ENCODE measurements at regions not wholly inside any gene's neighbourhood (a gene's known extent, or its start where the extent isn't known, plus 50 kb on each side); places are given as distances from the start of the nearest gene placed in this dataset.

- Histone ChIP-seq H3K4me3 (ENCODE audit: control insufficient read depth in 1 of 7, extremely low read depth in 1 of 7, insufficient read depth in 4 of 7, low read depth in 2 of 7, low read length in 6 of 7) (no peak overlapping the region), H3K4me1 (ENCODE audit: control extremely low read depth in 1 of 4, control insufficient read depth in 4 of 4, insufficient read depth in 4 of 4, low read length in 3 of 4) (no peaks in the 10 kb centered on the region), H3K9me3 (ENCODE audit: control extremely low read depth in 1 of 5, control insufficient read depth in 4 of 5, insufficient read depth in 2 of 5, low read depth in 1 of 5, low read length in 4 of 5) (no peaks in the 10 kb centered on the region), H3K27ac (ENCODE audit: insufficient read depth in 1 of 2, low read depth in 1 of 2, low read length in 2 of 2, poor library complexity in 1 of 2, severe bottlenecking in 2 of 2) (no peak overlapping the region), H3K27me3 (replicated peaks in 2 of 5; ENCODE audit: control insufficient read depth in 4 of 5, insufficient read depth in 5 of 5, low read length in 4 of 5) (no peaks in the 10 kb centered on the region), H3K36me3 (ENCODE audit: control insufficient read depth in 4 of 4, insufficient read depth in 4 of 4, low read length in 3 of 4) (no peaks in the 10 kb centered on the region)
- WGBS (ENCODE audit: insufficient coverage): 76% methylated on average over 3 of the region's 7 CpGs
- ChIA-PET CTCF (no interaction called here), POLR2A (no interaction called here)
- no peak for DNase-seq
Measured at GRCh38 chr2:164009756-164010337, 274.0 kb upstream of the FIGN start.

DNA sequence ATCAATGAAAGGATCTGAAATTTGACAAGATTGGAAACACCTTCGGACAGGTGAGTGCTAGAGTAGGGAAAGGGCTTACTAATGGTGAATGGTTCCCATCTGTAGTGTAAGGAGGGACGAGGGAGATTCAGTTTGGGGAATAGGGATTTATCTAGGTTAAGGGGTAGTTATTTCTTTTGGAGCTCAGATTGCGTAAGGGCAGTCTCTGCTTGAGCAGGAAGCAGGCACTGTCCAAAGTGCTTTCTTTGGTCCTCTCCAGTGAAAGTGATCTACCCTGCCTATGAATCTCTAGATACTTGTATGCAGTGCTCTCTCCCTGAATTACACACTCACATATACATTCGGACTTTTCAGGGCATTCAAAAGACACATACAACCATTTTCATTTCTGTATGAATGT, 272.9 kb upstream of the FIGN start:
- 97% methylated on average over 3 of the region's 4 CpGs for WGBS (ENCODE audit: insufficient coverage)
- CTCF ChIA-PET: no interaction called here
- Histone ChIP-seq H3K27me3 (replicated peaks in 2 of 5; ENCODE audit: control insufficient read depth in 4 of 5, insufficient read depth in 5 of 5, low read length in 4 of 5) (no peaks in the 10 kb centered on the region), H3K4me3 (ENCODE audit: control insufficient read depth in 1 of 7, extremely low read depth in 1 of 7, insufficient read depth in 4 of 7, low read depth in 2 of 7, low read length in 6 of 7) (no peak overlapping the region), H3K36me3 (ENCODE audit: control insufficient read depth in 4 of 4, insufficient read depth in 4 of 4, low read length in 3 of 4) (no peaks in the 10 kb centered on the region), H3K9me3 (ENCODE audit: control extremely low read depth in 1 of 5, control insufficient read depth in 4 of 5, insufficient read depth in 2 of 5, low read depth in 1 of 5, low read length in 4 of 5) (no peaks in the 10 kb centered on the region), H3K27ac (ENCODE audit: insufficient read depth in 1 of 2, low read depth in 1 of 2, low read length in 2 of 2, poor library complexity in 1 of 2, severe bottlenecking in 2 of 2) (no peak overlapping the region), H3K4me1 (ENCODE audit: control extremely low read depth in 1 of 4, control insufficient read depth in 4 of 4, insufficient read depth in 4 of 4, low read length in 3 of 4) (no peaks in the 10 kb centered on the region)
- DNase-seq: no peak
- POLR2A ChIA-PET: no interaction called here

DNA sequence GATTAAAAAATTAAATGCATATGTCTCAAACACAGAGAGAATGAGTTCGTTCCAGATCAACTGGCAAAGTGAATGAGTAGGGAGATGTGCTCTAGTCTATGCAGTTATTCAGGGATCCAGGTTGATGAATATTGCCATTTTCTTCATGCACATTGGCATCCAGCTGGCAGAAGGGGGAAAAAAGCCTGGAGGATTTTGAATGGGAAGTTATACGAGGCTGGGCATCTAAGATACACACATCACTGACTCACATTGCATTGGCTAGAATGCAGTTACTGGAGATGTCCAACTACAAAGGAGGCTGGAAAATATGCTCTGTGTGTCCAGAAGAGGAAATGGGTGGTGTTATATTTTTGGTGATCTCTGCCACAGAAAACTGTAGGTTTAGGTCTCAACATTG, 270.9 kb upstream of the FIGN start:
- 100% methylated on average over 1 of the region's 2 CpGs for WGBS (ENCODE audit: insufficient coverage)
- POLR2A ChIA-PET: no interaction called here
- Histone ChIP-seq H3K36me3 (ENCODE audit: control insufficient read depth in 4 of 4, insufficient read depth in 4 of 4, low read length in 3 of 4) (no peaks in the 10 kb centered on the region), H3K4me3 (ENCODE audit: control insufficient read depth in 1 of 7, extremely low read depth in 1 of 7, insufficient read depth in 4 of 7, low read depth in 2 of 7, low read length in 6 of 7) (no peak overlapping the region), H3K27me3 (replicated peaks in 2 of 5; ENCODE audit: control insufficient read depth in 4 of 5, insufficient read depth in 5 of 5, low read length in 4 of 5) (no peaks in the 10 kb centered on the region), H3K27ac (ENCODE audit: insufficient read depth in 1 of 2, low read depth in 1 of 2, low read length in 2 of 2, poor library complexity in 1 of 2, severe bottlenecking in 2 of 2) (no peak overlapping the region), H3K9me3 (ENCODE audit: control extremely low read depth in 1 of 5, control insufficient read depth in 4 of 5, insufficient read depth in 2 of 5, low read depth in 1 of 5, low read length in 4 of 5) (no peaks in the 10 kb centered on the region), H3K4me1 (ENCODE audit: control extremely low read depth in 1 of 4, control insufficient read depth in 4 of 4, insufficient read depth in 4 of 4, low read length in 3 of 4) (no peaks in the 10 kb centered on the region)
- CTCF ChIA-PET: no interaction called here
- DNase-seq: no peak

- Histone ChIP-seq H3K36me3 (ENCODE audit: control insufficient read depth in 4 of 4, insufficient read depth in 4 of 4, low read length in 3 of 4) (no peaks in the 10 kb centered on the region), H3K4me3 (ENCODE audit: control insufficient read depth in 1 of 7, extremely low read depth in 1 of 7, insufficient read depth in 4 of 7, low read depth in 2 of 7, low read length in 6 of 7) (no peak overlapping the region), H3K27me3 (replicated peaks in 2 of 5; ENCODE audit: control insufficient read depth in 4 of 5, insufficient read depth in 5 of 5, low read length in 4 of 5) (no peaks in the 10 kb centered on the region), H3K4me1 (ENCODE audit: control extremely low read depth in 1 of 4, control insufficient read depth in 4 of 4, insufficient read depth in 4 of 4, low read length in 3 of 4) (no peaks in the 10 kb centered on the region), H3K27ac (ENCODE audit: insufficient read depth in 1 of 2, low read depth in 1 of 2, low read length in 2 of 2, poor library complexity in 1 of 2, severe bottlenecking in 2 of 2) (no peak overlapping the region), H3K9me3 (ENCODE audit: control extremely low read depth in 1 of 5, control insufficient read depth in 4 of 5, insufficient read depth in 2 of 5, low read depth in 1 of 5, low read length in 4 of 5) (no peaks in the 10 kb centered on the region)
- no peak for DNase-seq
- no CpG with 5 or more reads among the region's 2 CpGs for WGBS (ENCODE audit: insufficient coverage)
- POLR2A ChIA-PET: no interaction called here
- CTCF ChIA-PET: no interaction called here
Measured at GRCh38 chr2:164000176-164000575, 264.4 kb upstream of the FIGN start.

DNA sequence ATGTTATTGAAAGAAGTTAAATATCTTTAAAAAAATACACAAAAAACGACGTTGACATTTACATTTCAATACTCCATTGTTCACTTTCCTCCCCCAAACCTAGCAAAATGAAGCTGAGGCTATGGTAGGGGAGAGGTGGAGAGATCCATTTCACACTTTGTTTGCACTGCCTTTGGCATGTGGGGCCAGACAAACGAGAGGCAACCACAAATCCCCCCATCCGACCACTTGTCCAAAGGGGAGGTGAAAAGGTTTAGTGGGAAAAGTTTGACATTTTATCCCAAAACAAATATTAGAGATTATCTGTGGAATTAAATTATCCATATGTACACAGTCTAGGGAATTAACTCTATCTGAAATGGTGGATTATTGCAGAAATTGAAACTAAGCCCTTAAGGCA, 261.7 kb upstream of the FIGN start:
- Histone ChIP-seq H3K4me3 (ENCODE audit: control insufficient read depth in 1 of 7, extremely low read depth in 1 of 7, insufficient read depth in 4 of 7, low read depth in 2 of 7, low read length in 6 of 7) (no peak overlapping the region), H3K9me3 (ENCODE audit: control extremely low read depth in 1 of 5, control insufficient read depth in 4 of 5, insufficient read depth in 2 of 5, low read depth in 1 of 5, low read length in 4 of 5) (no peaks in the 10 kb centered on the region), H3K36me3 (ENCODE audit: control insufficient read depth in 4 of 4, insufficient read depth in 4 of 4, low read length in 3 of 4) (no peaks in the 10 kb centered on the region), H3K27ac (ENCODE audit: insufficient read depth in 1 of 2, low read depth in 1 of 2, low read length in 2 of 2, poor library complexity in 1 of 2, severe bottlenecking in 2 of 2) (no peak overlapping the region), H3K4me1 (ENCODE audit: control extremely low read depth in 1 of 4, control insufficient read depth in 4 of 4, insufficient read depth in 4 of 4, low read length in 3 of 4) (no peaks in the 10 kb centered on the region), H3K27me3 (replicated peaks in 2 of 5; ENCODE audit: control insufficient read depth in 4 of 5, insufficient read depth in 5 of 5, low read length in 4 of 5) (no peaks in the 10 kb centered on the region)
- WGBS (ENCODE audit: insufficient coverage): no CpG with 5 or more reads among the region's 4 CpGs
- DNase-seq: no peak
- POLR2A ChIA-PET: no interaction called here
- CTCF ChIA-PET: no interaction called here

- 100% methylated on average over 1 of the region's 2 CpGs for WGBS (ENCODE audit: insufficient coverage)
Measured at GRCh38 chr2:163990541-163990940, 254.7 kb upstream of the FIGN start.

DNA sequence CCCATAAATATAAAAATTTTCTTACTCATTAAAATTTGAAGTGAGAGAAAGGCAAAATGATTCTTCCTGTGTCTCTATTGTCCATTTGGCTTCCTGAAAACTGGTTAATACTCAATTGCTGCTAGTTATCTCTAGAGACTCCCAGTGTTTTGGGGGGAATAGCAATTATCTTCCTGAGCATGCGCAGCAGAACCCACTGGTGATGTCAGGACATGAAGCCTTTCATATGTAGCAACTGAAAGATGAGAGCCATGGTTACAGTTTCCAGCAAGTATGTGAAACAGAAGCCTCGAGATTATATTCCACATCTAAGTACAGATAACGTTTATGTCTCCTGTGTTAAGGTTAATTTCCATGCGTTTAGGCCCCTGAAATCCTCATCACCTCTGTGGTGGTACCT, 254.3 kb upstream of the FIGN start:
- no peak overlapping the region for H3K27ac ChIP-seq (ENCODE audit: insufficient read depth in 1 of 2, low read depth in 1 of 2, low read length in 2 of 2, poor library complexity in 1 of 2, severe bottlenecking in 2 of 2)
- no peak for DNase-seq
- no peaks in the 10 kb centered on the region for H3K27me3 ChIP-seq (replicated peaks in 2 of 5; ENCODE audit: control insufficient read depth in 4 of 5, insufficient read depth in 5 of 5, low read length in 4 of 5)
- no peaks in the 10 kb centered on the region for H3K36me3 ChIP-seq (ENCODE audit: control insufficient read depth in 4 of 4, insufficient read depth in 4 of 4, low read length in 3 of 4)
- H3K4me1 ChIP-seq (ENCODE audit: control extremely low read depth in 1 of 4, control insufficient read depth in 4 of 4, insufficient read depth in 4 of 4, low read length in 3 of 4): no peaks in the 10 kb centered on the region
- ChIA-PET CTCF (no interaction called here), POLR2A (no interaction called here)
- no peak overlapping the region for H3K4me3 ChIP-seq (ENCODE audit: control insufficient read depth in 1 of 7, extremely low read depth in 1 of 7, insufficient read depth in 4 of 7, low read depth in 2 of 7, low read length in 6 of 7)
- no peaks in the 10 kb centered on the region for H3K9me3 ChIP-seq (ENCODE audit: control extremely low read depth in 1 of 5, control insufficient read depth in 4 of 5, insufficient read depth in 2 of 5, low read depth in 1 of 5, low read length in 4 of 5)
- WGBS (ENCODE audit: insufficient coverage): 95% methylated on average over 4 of the region's 4 CpGs

More at GRCh38 chr2:163990541-163990940, 254.7 kb upstream of the FIGN start:
- Histone ChIP-seq H3K9me3 (ENCODE audit: control extremely low read depth in 1 of 5, control insufficient read depth in 4 of 5, insufficient read depth in 2 of 5, low read depth in 1 of 5, low read length in 4 of 5) (no peaks in the 10 kb centered on the region), H3K27me3 (replicated peaks in 2 of 5; ENCODE audit: control insufficient read depth in 4 of 5, insufficient read depth in 5 of 5, low read length in 4 of 5) (no peaks in the 10 kb centered on the region), H3K4me1 (ENCODE audit: control extremely low read depth in 1 of 4, control insufficient read depth in 4 of 4, insufficient read depth in 4 of 4, low read length in 3 of 4) (no peaks in the 10 kb centered on the region), H3K4me3 (ENCODE audit: control insufficient read depth in 1 of 7, extremely low read depth in 1 of 7, insufficient read depth in 4 of 7, low read depth in 2 of 7, low read length in 6 of 7) (no peak overlapping the region), H3K36me3 (ENCODE audit: control insufficient read depth in 4 of 4, insufficient read depth in 4 of 4, low read length in 3 of 4) (no peaks in the 10 kb centered on the region), H3K27ac (ENCODE audit: insufficient read depth in 1 of 2, low read depth in 1 of 2, low read length in 2 of 2, poor library complexity in 1 of 2, severe bottlenecking in 2 of 2) (no peak overlapping the region)
- ChIA-PET CTCF (no interaction called here), POLR2A (no interaction called here)
- no peak for DNase-seq

Measured in common myeloid progenitor, CD34-positive (primary cell).